OCI-LY1 (cell line): ENCODE measurements at regions not wholly inside any gene's neighbourhood (a gene's known extent, or its start where the extent isn't known, plus 50 kb on each side); places are given as distances from the start of the nearest gene placed in this dataset.

Experiments used
- H2AFZ ChIP-seq: fragments of 200-600 bp; sonication (generic), shearing (Covaris generic); 2 replicates; pipeline ENCODE4 v1.6.0; 2014; ENCODE audit warnings: antibody characterized with exemption, mild to moderate bottlenecking, low read length
- H3F3A ChIP-seq: fragments of 200-600 bp; sonication (generic), shearing (Covaris generic); 2 replicates; pipeline ENCODE4 v1.6.0; 2014; ENCODE audit warnings: mild to moderate bottlenecking, antibody characterized with exemption, low read length, moderate library complexity; ENCODE audit not compliant: insufficient read depth
- H3K27ac ChIP-seq: fragments of 200-600 bp; sonication (generic); 2 replicates; pipeline ENCODE4 v1.5.1; 2014; ENCODE audit warnings: low read length, mixed run types, mild to moderate bottlenecking, low read depth; ENCODE audit not compliant: poor library complexity, severe bottlenecking
- H3K27me3 ChIP-seq: fragments of 200-600 bp; sonication (generic); 2 replicates; pipeline ENCODE4 v1.6.0; 2014; ENCODE audit warnings: antibody characterized with exemption, mild to moderate bottlenecking, low read length, moderate library complexity; ENCODE audit not compliant: insufficient read depth
- H3K36me3 ChIP-seq: fragments of 200-600 bp; sonication (generic); 2 replicates; pipeline ENCODE4 v1.6.1; 2014; ENCODE audit warnings: mild to moderate bottlenecking, antibody characterized with exemption, low read length, moderate library complexity, mixed read lengths; ENCODE audit not compliant: insufficient read depth
- H3K4me1 ChIP-seq: fragments of 200-600 bp; sonication (generic); 2 replicates; pipeline ENCODE4 v1.5.1; 2014; ENCODE audit warnings: mild to moderate bottlenecking, low read length, moderate library complexity; ENCODE audit not compliant: insufficient read depth, severe bottlenecking
- H3K4me2 ChIP-seq: fragments of 200-600 bp; sonication (generic), shearing (Covaris generic); 2 replicates; pipeline ENCODE4 v1.6.1; 2014; ENCODE audit warnings: low read length
- H3K4me3 ChIP-seq: fragments of 200-600 bp; sonication (generic); 2 replicates; pipeline ENCODE4 v1.5.1; 2014; ENCODE audit warnings: low read length, low read depth, mild to moderate bottlenecking, mixed read lengths; ENCODE audit not compliant: poor library complexity, severe bottlenecking
- H3K79me2 ChIP-seq: fragments of 200-600 bp; shearing (Covaris generic); 2 replicates; pipeline ENCODE4 v1.6.1; 2016; ENCODE audit warnings: mixed run types, low read length, mixed read lengths; ENCODE audit not compliant: insufficient read depth
- H3K9ac ChIP-seq: fragments of 200-600 bp; sonication (generic), shearing (Covaris generic); 2 replicates; pipeline ENCODE4 v1.6.1; 2014; ENCODE audit warnings: mild to moderate bottlenecking, low read length, mixed read lengths
- H3K9me2 ChIP-seq: fragments of 200-600 bp; sonication (generic), shearing (Covaris generic); 2 replicates; pipeline ENCODE4 v1.6.1; 2014; ENCODE audit warnings: low read depth, mild to moderate bottlenecking, low read length, mixed read lengths
- H3K9me3 ChIP-seq: fragments of 200-600 bp; shearing (Covaris generic); 2 replicates; pipeline ENCODE4 v1.6.1; 2014; ENCODE audit warnings: low read length, mixed read lengths
- H4K20me1 ChIP-seq: fragments of 200-600 bp; sonication (generic), shearing (Covaris generic); 2 replicates; pipeline ENCODE4 v1.6.0; 2016; ENCODE audit warnings: mild to moderate bottlenecking, low read length; ENCODE audit not compliant: insufficient read depth
- EZH2 ChIP-seq: fragments of 200-600 bp; sonication (generic), shearing (Covaris generic); IDR thresholded peaks from 2 replicates; pipeline ENCODE4 v1.8.0; 2017; ENCODE audit warnings: borderline replicate concordance, mixed run types, mild to moderate bottlenecking, antibody characterized with exemption, low read length, moderate library complexity, mixed read lengths
- TF ChIP-seq, protein P1 (sequence below): fragments of 200-600 bp; sonication (generic), shearing (Covaris generic); IDR thresholded peaks from 2 replicates; pipeline ENCODE4 v1.5.1; 2017; ENCODE audit warnings: mild to moderate bottlenecking, antibody characterized with exemption, low read length, moderate library complexity, mixed read lengths

DNA sequence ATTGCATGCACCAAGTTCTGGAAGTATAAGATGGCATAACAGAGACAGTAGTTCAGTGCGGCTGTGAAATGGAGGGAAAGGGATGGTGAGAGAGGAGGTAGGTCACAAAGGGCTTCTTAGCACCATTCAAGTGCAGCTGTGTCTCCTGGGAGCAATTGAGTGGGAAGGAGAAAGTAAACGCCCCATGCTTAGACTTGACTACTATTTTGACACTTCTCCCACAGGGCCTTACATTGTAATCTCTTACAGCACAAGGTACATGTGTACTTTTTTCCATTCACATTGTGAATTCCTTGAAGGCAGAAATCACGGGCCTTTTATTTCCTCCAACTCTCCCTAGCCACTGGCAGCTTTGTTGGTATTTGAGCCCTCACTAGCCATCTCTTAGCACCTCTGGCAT lies 239.6 kb upstream of the FOXD3 start:
- TF ChIP-seq, protein P1, sequence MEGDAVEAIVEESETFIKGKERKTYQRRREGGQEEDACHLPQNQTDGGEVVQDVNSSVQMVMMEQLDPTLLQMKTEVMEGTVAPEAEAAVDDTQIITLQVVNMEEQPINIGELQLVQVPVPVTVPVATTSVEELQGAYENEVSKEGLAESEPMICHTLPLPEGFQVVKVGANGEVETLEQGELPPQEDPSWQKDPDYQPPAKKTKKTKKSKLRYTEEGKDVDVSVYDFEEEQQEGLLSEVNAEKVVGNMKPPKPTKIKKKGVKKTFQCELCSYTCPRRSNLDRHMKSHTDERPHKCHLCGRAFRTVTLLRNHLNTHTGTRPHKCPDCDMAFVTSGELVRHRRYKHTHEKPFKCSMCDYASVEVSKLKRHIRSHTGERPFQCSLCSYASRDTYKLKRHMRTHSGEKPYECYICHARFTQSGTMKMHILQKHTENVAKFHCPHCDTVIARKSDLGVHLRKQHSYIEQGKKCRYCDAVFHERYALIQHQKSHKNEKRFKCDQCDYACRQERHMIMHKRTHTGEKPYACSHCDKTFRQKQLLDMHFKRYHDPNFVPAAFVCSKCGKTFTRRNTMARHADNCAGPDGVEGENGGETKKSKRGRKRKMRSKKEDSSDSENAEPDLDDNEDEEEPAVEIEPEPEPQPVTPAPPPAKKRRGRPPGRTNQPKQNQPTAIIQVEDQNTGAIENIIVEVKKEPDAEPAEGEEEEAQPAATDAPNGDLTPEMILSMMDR = no peak
- TF ChIP-seq EZH2 = no peak
- no peaks in the 10 kb centered on the region for H3K79me2 ChIP-seq
- H3K36me3 ChIP-seq = no peaks in the 10 kb centered on the region
- no peak overlapping the region for H2AFZ ChIP-seq
- H3K9me3 ChIP-seq = no peaks in the 10 kb centered on the region
- H3K9me2 ChIP-seq = no peaks in the 10 kb centered on the region
- no peaks in the 10 kb centered on the region for H4K20me1 ChIP-seq
- H3K4me3 ChIP-seq = no peak overlapping the region
- H3F3A ChIP-seq = no peaks in the 10 kb centered on the region
- H3K4me1 ChIP-seq = no peaks in the 10 kb centered on the region
- H3K27me3 ChIP-seq = no peaks in the 10 kb centered on the region
- H3K4me2 ChIP-seq = no peak overlapping the region
- H3K27ac ChIP-seq = no peak overlapping the region
- H3K9ac ChIP-seq = no peak overlapping the region

DNA sequence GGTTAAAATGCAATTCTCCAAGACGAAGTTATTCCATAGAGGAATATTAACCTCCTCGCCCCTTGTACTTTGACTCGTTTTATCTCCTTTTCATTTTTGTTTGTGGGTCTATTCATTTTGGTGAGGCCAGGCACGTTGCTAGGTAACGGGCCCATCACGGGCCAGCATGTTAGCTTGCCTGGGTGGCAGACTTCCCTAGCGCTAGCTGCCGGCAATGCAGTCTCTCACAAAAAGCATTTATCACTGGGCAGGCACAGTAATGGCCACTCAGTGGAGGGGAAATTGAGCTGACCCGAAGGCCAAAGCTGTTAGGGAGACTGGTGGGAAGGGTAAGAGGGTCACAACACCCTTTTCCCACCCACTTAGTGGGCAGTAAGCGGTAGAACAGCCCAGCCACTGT lies 234.4 kb upstream of the FOXD3 start:
- Histone ChIP-seq H3K4me3 (no peak overlapping the region), H3K9ac (no peak overlapping the region)

DNA sequence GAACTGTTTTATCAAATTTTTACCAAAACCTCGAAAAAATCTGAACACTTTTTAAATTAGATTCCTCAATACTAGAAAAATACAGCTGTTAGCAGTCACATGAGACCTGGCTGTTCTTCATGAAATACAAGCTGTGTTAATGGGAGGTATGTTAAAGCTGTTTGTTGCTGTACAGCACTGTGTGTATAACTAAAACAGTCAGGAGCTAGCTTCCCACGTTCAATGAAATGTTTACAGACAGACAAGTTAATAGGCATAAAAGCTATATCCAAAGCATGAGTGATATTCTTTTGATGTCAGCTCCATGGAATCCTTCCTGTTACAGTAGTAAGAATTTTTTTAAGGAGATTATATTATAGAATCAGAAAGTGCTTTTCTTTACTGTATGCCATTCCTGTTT lies 223.2 kb upstream of the FOXD3 start:
- no peaks in the 10 kb centered on the region for H3K79me2 ChIP-seq
- H3K9me2 ChIP-seq = no peaks in the 10 kb centered on the region
- no peaks in the 10 kb centered on the region for H3K9me3 ChIP-seq
- no peak overlapping the region for H2AFZ ChIP-seq
- no peaks in the 10 kb centered on the region for H3F3A ChIP-seq
- no peaks in the 10 kb centered on the region for H3K4me1 ChIP-seq
- no peak overlapping the region for H3K4me2 ChIP-seq
- no peak overlapping the region for H3K9ac ChIP-seq
- H3K27me3 ChIP-seq = no peaks in the 10 kb centered on the region
- H3K4me3 ChIP-seq = no peak overlapping the region
- no peak for TF ChIP-seq EZH2
- TF ChIP-seq, protein P1 = no peak
- no peaks in the 10 kb centered on the region for H3K36me3 ChIP-seq
- no peaks in the 10 kb centered on the region for H4K20me1 ChIP-seq
- H3K27ac ChIP-seq = no peak overlapping the region

More for the DNA sequence above, 234.4 kb upstream of the FOXD3 start:
- Histone ChIP-seq H4K20me1 (no peaks in the 10 kb centered on the region), H3K36me3 (no peaks in the 10 kb centered on the region), H3K9me2 (no peaks in the 10 kb centered on the region), H3K4me2 (no peak overlapping the region), H3K27me3 (no peaks in the 10 kb centered on the region), H3K79me2 (no peaks in the 10 kb centered on the region), H2AFZ (no peak overlapping the region), H3K4me1 (no peaks in the 10 kb centered on the region), H3K9me3 (no peaks in the 10 kb centered on the region), H3F3A (no peaks in the 10 kb centered on the region), H3K27ac (no peak overlapping the region)
- no peak for TF ChIP-seq EZH2
- TF ChIP-seq, protein P1 = no peak
